ENCODE measurements at regions not wholly inside any gene's neighbourhood (a gene's known extent, or its start where the extent isn't known, plus 50 kb on each side); places are given as distances from the start of the nearest gene placed in this dataset.

DNA sequence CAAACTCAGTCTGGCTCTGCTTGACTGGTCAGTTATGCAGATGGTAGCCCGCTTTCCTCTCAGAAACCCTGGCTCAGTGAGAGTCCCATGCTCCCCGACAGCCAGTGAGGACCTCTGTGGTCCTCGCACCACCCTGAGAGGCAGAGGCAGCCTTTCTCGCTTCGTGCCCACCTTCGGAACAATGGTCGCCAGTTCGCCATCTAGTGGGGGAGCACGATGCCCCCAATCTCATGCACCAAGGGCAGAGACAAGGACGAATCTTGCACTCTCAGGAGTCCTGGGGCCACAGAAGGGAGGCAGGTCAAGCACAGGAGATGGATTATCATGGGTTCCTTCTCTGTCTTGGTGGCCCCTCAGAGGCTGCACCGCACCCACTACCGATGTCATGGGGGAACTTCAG is 75.2 kb downstream of the RHCG start:
- Mint-ChIP-seq H3K4me3 (no peak overlapping the region), H3K36me3 (ENCODE audit: low read depth) (no peaks in the 10 kb centered on the region), H3K4me1 (ENCODE audit: low read depth) (no peaks in the 10 kb centered on the region), H3K9me3 (no peaks in the 10 kb centered on the region), H3K27me3 (ENCODE audit: insufficient read depth) (peaks cover 58% of the 10 kb centered on the region), H3K27ac (no peak overlapping the region)
- TF ChIP-seq, protein P1, sequence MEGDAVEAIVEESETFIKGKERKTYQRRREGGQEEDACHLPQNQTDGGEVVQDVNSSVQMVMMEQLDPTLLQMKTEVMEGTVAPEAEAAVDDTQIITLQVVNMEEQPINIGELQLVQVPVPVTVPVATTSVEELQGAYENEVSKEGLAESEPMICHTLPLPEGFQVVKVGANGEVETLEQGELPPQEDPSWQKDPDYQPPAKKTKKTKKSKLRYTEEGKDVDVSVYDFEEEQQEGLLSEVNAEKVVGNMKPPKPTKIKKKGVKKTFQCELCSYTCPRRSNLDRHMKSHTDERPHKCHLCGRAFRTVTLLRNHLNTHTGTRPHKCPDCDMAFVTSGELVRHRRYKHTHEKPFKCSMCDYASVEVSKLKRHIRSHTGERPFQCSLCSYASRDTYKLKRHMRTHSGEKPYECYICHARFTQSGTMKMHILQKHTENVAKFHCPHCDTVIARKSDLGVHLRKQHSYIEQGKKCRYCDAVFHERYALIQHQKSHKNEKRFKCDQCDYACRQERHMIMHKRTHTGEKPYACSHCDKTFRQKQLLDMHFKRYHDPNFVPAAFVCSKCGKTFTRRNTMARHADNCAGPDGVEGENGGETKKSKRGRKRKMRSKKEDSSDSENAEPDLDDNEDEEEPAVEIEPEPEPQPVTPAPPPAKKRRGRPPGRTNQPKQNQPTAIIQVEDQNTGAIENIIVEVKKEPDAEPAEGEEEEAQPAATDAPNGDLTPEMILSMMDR (IDR thresholded peaks at IDR 0.05) = 0 out of 2 replicates have a peak, but pooled peaks have one; percentile 7
- no peak for DNase-seq

DNA sequence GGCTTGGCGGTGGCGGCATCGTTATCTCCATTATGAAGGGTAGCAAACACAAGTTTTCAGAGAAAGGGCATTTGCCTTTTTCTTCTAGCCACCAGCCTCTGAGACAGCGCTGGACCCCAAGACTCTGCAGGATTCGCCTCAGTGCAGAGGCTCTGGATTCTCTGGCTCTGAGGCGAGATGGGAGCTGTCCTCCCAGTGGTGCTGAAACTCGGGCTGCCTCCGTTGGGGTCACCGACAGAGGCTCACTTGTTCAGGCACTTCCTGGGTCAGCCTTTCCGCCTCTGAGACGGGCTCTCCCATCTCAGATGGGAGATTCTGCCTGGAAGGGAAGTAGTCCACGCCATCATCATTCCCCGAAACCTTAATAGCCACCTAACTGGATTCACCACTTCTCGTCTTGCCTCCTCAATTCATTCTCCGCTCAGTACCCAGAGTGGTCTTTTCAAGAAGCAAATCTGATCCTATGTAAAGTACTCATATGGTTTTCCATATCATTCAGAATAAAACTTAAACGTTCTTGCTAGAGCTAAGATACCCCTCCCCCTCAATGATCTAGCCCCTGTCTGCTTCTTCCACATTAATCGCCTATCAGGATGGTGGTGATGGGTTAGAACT is 76.9 kb downstream of the RHCG start:
- H3K36me3 Mint-ChIP-seq (ENCODE audit: low read depth) = no peaks in the 10 kb centered on the region
- no peak overlapping the region for H3K27ac Mint-ChIP-seq
- peaks cover 57% of the 10 kb centered on the region for H3K27me3 Mint-ChIP-seq (ENCODE audit: insufficient read depth)

DNA sequence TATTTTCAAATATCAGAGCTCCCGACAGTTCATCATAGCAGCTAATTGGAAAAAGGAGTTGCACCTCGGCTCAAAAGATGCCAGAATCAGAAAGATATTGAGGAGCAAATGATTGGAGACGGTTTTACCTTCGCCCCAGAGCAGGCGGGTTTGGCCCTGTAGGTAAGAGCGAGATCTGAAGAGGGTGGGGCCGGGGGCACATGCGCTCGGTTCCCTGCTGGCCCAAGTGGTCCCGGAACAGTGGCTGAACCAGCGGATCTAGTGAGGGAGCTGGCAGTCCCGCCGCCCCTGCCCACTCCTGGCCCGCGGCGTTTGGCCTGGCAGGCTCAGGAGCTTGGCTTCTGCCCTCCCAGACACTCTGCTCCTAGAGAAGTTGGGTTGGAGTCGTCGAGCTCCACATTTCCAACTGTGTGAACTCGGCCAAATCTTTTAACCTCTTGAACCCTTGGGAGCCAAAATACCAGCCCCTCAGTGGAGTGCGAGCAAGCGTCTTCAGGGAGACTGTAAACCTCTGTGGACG is 79.1 kb downstream of the RHCG start:
- TF ChIP-seq, protein P1 (IDR thresholded peaks at IDR 0.05) = no peak
- H3K9me3 Mint-ChIP-seq = no peaks in the 10 kb centered on the region
- H3K27me3 Mint-ChIP-seq (ENCODE audit: insufficient read depth) = peaks cover 63% of the 10 kb centered on the region
- DNase-seq = no peak
- no peak overlapping the region for H3K4me3 Mint-ChIP-seq
- H3K4me1 Mint-ChIP-seq (ENCODE audit: low read depth) = no peaks in the 10 kb centered on the region
- H3K36me3 Mint-ChIP-seq (ENCODE audit: low read depth) = no peaks in the 10 kb centered on the region
- H3K27ac Mint-ChIP-seq = no peak overlapping the region

More for the DNA sequence above, 76.9 kb downstream of the RHCG start:
- H3K4me3 Mint-ChIP-seq = no peak overlapping the region
- TF ChIP-seq, protein P1 (IDR thresholded peaks at IDR 0.05) = no peak
- DNase-seq = peak; percentile 17
- H3K4me1 Mint-ChIP-seq (ENCODE audit: low read depth) = no peaks in the 10 kb centered on the region
- H3K9me3 Mint-ChIP-seq = no peaks in the 10 kb centered on the region

DNA sequence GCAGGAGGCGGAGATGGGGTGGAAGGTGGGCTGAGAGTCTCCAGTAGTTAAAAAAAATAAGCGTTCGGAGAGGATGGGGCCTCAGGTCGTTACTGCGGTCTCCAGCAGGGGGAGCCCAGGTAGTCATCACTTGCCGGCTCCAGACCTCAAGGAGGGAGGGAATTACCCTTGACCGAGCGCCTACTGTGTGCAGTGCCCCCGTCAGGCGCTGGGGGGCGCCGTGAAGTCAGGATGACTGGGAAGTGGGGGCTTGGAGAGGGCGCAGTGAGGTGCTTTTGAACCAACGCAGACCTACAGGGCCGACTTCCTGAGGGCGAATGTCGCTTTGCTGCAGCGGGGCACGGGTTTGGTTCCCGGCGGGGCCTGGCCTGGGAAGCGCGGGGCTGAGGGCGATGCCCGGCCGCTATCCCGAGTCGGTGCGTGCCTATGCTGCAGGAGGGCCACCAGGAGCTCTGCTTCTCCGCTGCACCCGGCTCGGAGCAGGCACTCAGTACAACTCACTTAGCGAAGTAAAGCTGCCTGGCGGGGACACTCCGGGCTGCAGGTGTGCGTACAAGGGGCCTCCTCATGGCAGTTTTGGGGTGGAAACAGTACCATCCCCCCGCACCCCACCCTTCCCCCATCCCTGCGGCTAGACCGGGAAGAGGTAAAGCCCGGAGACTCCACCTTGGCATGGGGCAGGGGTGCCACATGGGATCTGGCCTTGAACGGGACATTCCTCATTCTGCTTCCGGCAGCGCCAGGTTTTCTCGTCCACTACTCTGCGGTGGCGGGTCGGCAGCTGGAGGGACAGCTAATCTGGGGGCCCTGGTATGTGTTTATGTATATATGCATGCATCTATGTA is 79.8 kb downstream of the RHCG start:
- Mint-ChIP-seq H3K36me3 (ENCODE audit: low read depth) (no peaks in the 10 kb centered on the region), H3K4me1 (ENCODE audit: low read depth) (peaks cover 2% of the 10 kb centered on the region), H3K27me3 (ENCODE audit: insufficient read depth) (peaks cover 64% of the 10 kb centered on the region), H3K9me3 (no peaks in the 10 kb centered on the region), H3K27ac (no peak overlapping the region), H3K4me3 (no peak overlapping the region)
- TF ChIP-seq, protein P1 (IDR thresholded peaks at IDR 0.05) = peak; percentile 96
- peak; percentile 63 for DNase-seq

DNA sequence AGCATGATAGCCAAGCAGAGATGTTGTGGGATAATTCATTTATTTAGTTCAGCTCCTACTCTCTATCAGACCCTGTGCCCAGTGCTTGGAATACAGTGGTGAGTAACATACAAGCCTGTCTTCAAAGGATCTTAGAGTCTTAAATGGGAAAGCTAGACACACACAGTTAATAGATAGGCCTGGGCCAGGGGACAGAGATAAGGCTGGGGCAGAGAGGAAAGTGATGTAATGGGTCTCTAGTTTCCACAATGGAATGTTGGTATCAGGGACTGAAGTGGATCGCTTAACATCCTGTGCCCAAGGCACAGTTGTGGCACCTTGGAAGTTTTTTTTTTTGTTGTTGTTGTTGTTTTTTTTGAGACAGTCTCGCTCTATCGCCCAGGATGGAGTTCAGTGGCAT is 79.9 kb upstream of the POLG start:
- TF ChIP-seq, protein P1 (IDR thresholded peaks at IDR 0.05) = no peak
- no peak overlapping the region for H3K4me3 Mint-ChIP-seq
- DNase-seq = no peak
- H3K4me1 Mint-ChIP-seq (ENCODE audit: low read depth) = peaks cover 5% of the 10 kb centered on the region
- no peaks in the 10 kb centered on the region for H3K9me3 Mint-ChIP-seq
- H3K36me3 Mint-ChIP-seq (ENCODE audit: low read depth) = no peaks in the 10 kb centered on the region
- H3K27me3 Mint-ChIP-seq (ENCODE audit: insufficient read depth) = peaks cover 73% of the 10 kb centered on the region
- H3K27ac Mint-ChIP-seq = no peak overlapping the region

Data from HFFc6 (cell line).